Muscle of leg (tissue), 3 donors: ENCODE measurements at regions not wholly inside any gene's neighbourhood (a gene's known extent, or its start where the extent isn't known, plus 50 kb on each side); places are given as distances from the start of the nearest gene placed in this dataset.
"Not testable (repeated sequence)": the region's sequence is repeated elsewhere in the genome, so short reads cannot be mapped to it uniquely, and the experiment has no call there.

ENCODE experiments used
- DNase-seq: peaks from one replicate; pipeline ENCODE4 v3.0.0; 2013
- H3K27ac ChIP-seq: one replicate; pipeline ENCODE4 v1.5.1; 2013; ENCODE audit warnings: mild to moderate bottlenecking, low read length, control low read depth
- H3K27me3 ChIP-seq: one replicate; pipeline ENCODE4 v1.6.1; 2013; ENCODE audit warnings: low read length; ENCODE audit not compliant: control insufficient read depth, insufficient read depth
- H3K36me3 ChIP-seq: one replicate; pipeline ENCODE4 v1.6.1; 2013; ENCODE audit warnings: low read length; ENCODE audit not compliant: control insufficient read depth, insufficient read depth
- H3K4me1 ChIP-seq: one replicate; pipeline ENCODE4 v1.6.1; 2013; ENCODE audit warnings: low read length; ENCODE audit not compliant: control insufficient read depth, insufficient read depth
- H3K4me3 ChIP-seq: one replicate; pipeline ENCODE4 v1.5.1; 2013; ENCODE audit warnings: low read length, control low read depth
- H3K9me3 ChIP-seq: replicated peaks from 2 replicates; pipeline ENCODE4 v1.6.1; 2013; ENCODE audit warnings: low read depth, low read length; ENCODE audit not compliant: control insufficient read depth
- WGBS: methylation state at CpG from one replicate; pipeline ENCODE4 v1.1.5; 2013; ENCODE audit warnings: missing lambda C conversion rate; ENCODE audit not compliant: insufficient coverage; 5-methylcytosine and 5-hydroxymethylcytosine counted together

- 83% methylated on average over 1 of the region's 5 CpGs for WGBS
These were observed 336.5 kb downstream of the BCL2L11 start for GRCh38 chr2:111457191-111457590.

GRCh38 chr2:111460901-111461300 is 340.2 kb downstream of the BCL2L11 start:
- not testable (repeated sequence) for H3K27me3 ChIP-seq, H3K4me1 ChIP-seq, DNase-seq, H3K36me3 ChIP-seq, H3K4me3 ChIP-seq, H3K9me3 ChIP-seq, H3K27ac ChIP-seq
- no CpG with 5 or more reads among the region's 5 CpGs for WGBS

More at GRCh38 chr2:111457191-111457590, 336.5 kb downstream of the BCL2L11 start:
- H3K4me1 ChIP-seq, H3K27me3 ChIP-seq, H3K9me3 ChIP-seq, DNase-seq, H3K36me3 ChIP-seq, H3K27ac ChIP-seq, H3K4me3 ChIP-seq: not testable (repeated sequence)

DNA sequence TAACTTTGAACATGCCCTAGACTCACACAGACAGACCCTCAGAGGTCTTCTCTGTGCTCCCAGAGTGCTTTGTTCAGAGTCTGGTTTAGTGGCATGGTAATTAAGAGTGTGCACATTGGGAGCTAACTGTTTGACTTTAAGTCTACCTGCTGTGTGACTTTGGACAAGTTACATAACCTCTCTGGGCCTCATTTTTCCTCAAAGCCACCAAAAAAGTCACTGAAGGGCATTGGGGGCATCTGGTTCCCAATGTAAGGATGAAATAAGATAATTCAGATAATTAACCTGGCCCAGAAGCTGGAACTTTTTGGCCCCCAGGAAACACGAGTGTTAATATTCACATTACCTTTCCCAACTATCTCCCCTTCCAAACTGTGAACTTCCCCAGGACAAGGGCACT is 341.1 kb downstream of the BCL2L11 start:
- no CpG with 5 or more reads among the region's 1 CpG for WGBS
- not testable (repeated sequence) for H3K27ac ChIP-seq, H3K9me3 ChIP-seq, H3K4me1 ChIP-seq, H3K36me3 ChIP-seq, DNase-seq, H3K4me3 ChIP-seq, H3K27me3 ChIP-seq

GRCh38 chr2:111462572-111462971 is 341.9 kb downstream of the BCL2L11 start:
- WGBS, result no CpG with 5 or more reads among the region's 2 CpGs
- not testable (repeated sequence) for H3K27me3 ChIP-seq, H3K4me3 ChIP-seq, H3K36me3 ChIP-seq, H3K9me3 ChIP-seq, DNase-seq, H3K4me1 ChIP-seq, H3K27ac ChIP-seq

DNA sequence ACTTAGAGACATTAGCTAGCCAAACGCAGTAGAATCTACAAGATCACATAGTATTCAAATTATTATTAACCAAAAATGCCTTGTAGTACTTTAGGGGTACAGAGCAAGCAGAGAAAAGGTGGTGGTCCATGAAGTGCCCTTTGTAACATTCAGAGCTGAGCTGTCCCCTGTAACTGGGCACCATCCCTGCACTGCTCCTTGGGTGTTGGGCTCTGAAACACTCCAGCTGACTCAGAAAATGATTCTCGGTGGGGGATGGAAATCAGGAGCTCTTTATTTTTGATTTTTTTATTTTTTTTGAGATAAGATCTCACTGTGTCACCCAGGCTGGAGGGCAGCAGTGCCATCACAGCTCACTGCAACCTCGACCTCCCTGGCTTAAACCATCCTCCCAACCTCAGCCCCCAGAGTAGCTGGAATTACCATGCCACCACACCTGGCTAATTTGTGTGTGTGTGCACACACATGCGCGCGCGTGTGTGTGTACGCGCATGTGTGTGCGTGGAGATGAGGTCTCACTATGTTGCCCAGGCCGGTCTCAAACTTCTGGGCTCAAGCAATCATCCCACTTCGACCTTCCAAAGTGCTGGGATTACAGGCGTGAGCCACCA is 342.6 kb downstream of the BCL2L11 start:
- not testable (repeated sequence) for DNase-seq, H3K27me3 ChIP-seq, H3K9me3 ChIP-seq, H3K36me3 ChIP-seq, H3K4me1 ChIP-seq, H3K27ac ChIP-seq, H3K4me3 ChIP-seq
- WGBS, result no CpG with 5 or more reads among the region's 13 CpGs

- not testable (repeated sequence) for H3K36me3 ChIP-seq, H3K27ac ChIP-seq, DNase-seq, H3K4me1 ChIP-seq, H3K4me3 ChIP-seq, H3K27me3 ChIP-seq, H3K9me3 ChIP-seq
- no CpG with 5 or more reads among the region's 10 CpGs for WGBS
These were observed 343.2 kb downstream of the BCL2L11 start for GRCh38 chr2:111463956-111464355.

DNA sequence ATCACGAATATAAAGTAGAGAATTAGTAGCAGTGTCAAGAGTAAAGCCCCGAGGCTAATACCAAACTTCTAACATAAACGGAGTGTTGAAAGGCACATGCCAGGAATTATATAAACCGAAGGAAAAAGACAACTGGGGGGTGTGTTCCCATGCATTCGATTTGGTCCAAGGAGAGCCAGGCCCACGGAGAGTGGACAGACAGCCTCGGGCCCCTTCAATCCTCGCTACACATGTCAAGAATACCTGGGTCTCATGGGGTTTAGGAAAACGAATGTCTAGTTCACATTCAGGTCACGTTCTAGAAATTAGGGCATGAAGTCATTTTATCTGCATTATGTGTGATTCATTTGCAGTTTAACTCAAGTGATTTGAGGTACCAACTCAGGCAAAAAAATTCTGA is 343.7 kb downstream of the BCL2L11 start:
- DNase-seq, H3K27me3 ChIP-seq, H3K4me3 ChIP-seq, H3K4me1 ChIP-seq, H3K27ac ChIP-seq, H3K9me3 ChIP-seq, H3K36me3 ChIP-seq: not testable (repeated sequence)
- no CpG with 5 or more reads among the region's 10 CpGs for WGBS

GRCh38 chr2:111465521-111465920 is 344.8 kb downstream of the BCL2L11 start:
- not testable (repeated sequence) for H3K4me1 ChIP-seq, H3K27ac ChIP-seq, H3K4me3 ChIP-seq, H3K36me3 ChIP-seq, DNase-seq, H3K9me3 ChIP-seq, H3K27me3 ChIP-seq
- WGBS, result no CpG with 5 or more reads among the region's 3 CpGs

GRCh38 chr2:111466744-111467143 is 346.0 kb downstream of the BCL2L11 start:
- H3K27me3 ChIP-seq, H3K27ac ChIP-seq, DNase-seq, H3K4me1 ChIP-seq, H3K36me3 ChIP-seq, H3K9me3 ChIP-seq, H3K4me3 ChIP-seq: not testable (repeated sequence)
- WGBS, result no CpG with 5 or more reads among the region's 4 CpGs

GRCh38 chr2:111470924-111471323 is 350.2 kb downstream of the BCL2L11 start:
- H3K9me3 ChIP-seq, H3K4me3 ChIP-seq, H3K27me3 ChIP-seq, H3K27ac ChIP-seq, H3K36me3 ChIP-seq, DNase-seq, H3K4me1 ChIP-seq: not testable (repeated sequence)
- no CpG with 5 or more reads among the region's 2 CpGs for WGBS
